IPS-NIHi11 (cell line): ENCODE measurements at regions not wholly inside any gene's neighbourhood (a gene's known extent, or its start where the extent isn't known, plus 50 kb on each side); places are given as distances from the start of the nearest gene placed in this dataset.

Experiments used
- DNase-seq: peaks from one replicate; pipeline ENCODE4 v3.0.0; 2012; ENCODE audit warnings: mixed read lengths, low spot score

GRCh38 chr12:81958406-81958805 is 199.3 kb upstream of the PPFIA2 start:
- DNase-seq = no peak

DNA sequence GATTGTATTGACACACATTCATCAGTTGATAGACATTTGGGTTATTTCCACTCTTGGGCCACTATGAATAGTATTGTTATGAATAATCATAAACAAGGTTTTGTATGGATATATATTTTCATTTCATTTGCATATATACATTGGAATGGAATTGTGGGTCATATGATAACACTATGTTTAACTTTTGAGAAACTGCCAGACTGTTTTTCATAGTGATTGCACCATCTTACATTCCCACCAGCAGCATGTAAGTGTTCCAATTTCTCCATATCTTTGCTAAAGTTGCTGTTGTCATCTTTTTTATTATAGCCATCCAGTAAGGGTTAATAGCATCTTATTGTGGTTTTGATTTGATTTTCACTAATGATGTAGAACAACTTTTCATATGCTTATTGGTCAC is 198.5 kb upstream of the PPFIA2 start:
- no peak for DNase-seq

DNA sequence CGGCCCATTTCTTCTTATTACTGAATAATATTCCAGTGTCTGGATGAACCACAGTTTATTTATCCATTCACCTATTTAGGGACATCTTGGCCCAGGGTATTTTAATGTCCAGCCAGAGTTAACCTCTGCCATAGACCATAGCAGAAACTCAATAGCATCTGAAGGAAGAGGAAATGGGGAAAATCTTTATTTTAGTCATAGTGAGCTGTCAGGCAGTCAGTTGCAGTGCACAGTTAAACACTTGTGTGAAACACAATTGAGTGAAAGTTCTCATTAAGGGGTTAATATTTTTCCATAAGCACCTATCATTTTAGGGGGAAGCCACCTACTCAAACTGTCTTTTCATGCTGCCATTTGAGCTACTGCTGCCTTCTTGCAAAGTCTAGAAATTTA is 197.3 kb upstream of the PPFIA2 start:
- no peak for DNase-seq

DNA sequence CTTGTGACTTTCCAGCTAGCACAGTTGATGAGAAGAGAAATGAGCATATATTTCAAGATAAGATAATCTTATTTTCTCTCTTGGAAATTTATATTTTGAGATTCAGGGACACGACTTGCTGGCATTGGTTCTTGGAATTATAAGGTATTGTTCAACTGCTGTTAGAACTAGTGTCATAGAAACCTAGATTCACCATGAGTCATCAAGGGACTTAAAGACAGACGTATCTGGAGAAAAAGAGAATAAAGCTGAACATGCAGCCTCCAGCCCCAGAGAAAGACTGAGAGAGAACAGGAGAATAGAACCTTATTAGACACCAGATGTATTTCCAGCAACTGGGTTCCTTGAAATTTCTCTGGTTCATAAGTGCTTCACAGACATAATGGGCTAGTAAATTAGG is 194.4 kb upstream of the PPFIA2 start:
- DNase-seq = no peak

DNA sequence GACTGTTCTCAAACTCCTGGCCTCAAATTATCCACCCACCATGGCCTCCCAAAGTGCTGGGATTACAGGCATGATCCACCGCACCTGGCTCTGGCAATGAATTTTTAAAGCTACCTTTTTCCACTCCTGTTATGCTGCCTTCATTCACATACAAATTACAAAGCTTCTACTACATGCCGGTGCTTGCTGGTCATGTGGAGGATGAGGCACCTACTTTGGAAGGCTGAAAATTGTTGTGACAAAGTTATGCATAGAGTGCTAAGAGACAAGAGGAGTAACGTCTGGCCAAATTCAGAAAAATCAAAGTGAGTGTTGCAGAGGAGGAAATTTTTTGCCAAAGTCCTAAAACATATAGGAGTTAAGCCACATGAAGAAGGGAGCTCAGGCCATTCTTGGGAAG is 191.7 kb upstream of the PPFIA2 start:
- no peak for DNase-seq

DNA sequence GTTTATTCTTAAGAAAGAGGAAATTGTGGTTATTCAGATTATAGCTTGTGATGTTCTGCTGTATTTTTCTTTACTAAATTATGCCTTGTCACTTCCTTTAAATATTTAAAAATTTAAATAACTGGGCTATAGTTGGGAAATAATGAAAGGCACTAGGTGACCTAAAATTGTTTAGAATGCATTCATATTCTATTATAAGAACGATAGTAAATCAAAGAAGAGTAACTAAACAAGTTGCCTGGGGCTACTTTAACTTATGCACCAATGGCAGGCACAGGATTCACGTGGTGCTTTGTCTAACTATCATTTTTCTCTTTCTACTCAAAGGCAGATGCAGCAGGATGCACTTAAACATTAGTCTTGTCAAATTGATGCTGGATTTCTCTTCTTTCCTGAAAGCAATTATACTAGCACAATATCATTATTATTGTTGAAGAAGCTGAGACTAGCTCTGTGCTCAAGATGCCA is 190.7 kb upstream of the PPFIA2 start:
- no peak for DNase-seq

GRCh38 chr12:81949416-81949815 is 190.3 kb upstream of the PPFIA2 start:
- DNase-seq = no peak

DNA sequence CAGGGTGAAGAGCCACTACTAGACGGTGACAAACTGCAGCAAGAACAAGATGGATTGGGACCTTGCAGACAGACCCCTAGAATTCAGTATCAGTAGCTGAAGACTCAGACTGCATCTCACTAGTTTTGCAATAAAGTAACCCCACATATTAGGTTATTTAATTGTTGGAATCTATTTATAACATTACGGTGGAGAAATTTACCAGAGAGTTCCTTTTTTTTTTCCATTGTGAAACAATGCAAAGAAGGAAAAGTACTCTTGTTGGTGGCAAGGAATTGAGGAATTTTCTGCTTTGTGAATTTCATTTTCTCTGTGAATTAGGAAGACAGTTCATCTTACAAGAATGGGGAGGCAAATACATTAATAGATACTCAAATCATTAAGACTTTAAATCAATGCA is 185.7 kb upstream of the PPFIA2 start:
- DNase-seq = no peak

- no peak for DNase-seq
Measured at GRCh38 chr12:81942594-81942993, 183.4 kb upstream of the PPFIA2 start.

DNA sequence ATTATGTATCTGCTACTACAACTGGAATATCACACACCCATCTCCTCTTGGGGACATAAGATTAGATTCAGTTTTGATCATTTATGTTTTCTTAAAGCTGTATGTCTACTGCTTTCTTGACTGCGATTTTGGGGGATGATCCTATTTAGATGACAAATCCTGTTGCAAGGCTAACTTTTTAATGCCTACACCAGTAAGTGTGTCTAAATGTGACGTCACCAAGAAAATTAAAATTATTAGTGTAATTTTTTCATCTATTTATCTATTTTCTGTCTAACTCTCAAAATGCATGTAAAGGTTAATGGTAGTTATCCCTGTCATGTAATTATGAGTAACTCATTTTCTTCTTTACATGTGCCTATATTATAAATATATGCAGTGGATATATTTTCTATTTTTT is 170.9 kb upstream of the PPFIA2 start:
- DNase-seq = no peak

DNA sequence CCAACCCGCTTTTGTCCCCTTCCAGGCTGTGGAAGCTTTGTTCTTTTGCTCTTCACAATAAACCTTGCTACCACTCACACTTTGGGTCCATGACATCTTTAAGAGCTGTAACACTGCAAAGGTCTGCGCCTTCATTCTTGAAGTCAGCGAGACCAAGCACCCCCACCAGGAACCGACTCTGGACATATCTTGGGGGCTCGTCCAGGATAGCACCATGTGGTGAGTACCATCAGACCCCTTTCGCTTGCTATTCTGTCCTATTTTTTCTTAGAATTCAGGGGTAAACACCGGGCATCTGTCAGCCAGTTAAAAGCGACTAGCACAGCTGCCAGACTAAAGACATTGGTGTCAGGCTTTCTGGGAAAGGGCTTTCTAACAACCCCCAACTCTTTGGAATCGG is 137.6 kb upstream of the PPFIA2 start:
- no peak for DNase-seq

GRCh38 chr12:81888961-81889360 is 129.8 kb upstream of the PPFIA2 start:
- DNase-seq = no peak

GRCh38 chr12:81888106-81888740 is 129.1 kb upstream of the PPFIA2 start:
- DNase-seq = no peak

DNA sequence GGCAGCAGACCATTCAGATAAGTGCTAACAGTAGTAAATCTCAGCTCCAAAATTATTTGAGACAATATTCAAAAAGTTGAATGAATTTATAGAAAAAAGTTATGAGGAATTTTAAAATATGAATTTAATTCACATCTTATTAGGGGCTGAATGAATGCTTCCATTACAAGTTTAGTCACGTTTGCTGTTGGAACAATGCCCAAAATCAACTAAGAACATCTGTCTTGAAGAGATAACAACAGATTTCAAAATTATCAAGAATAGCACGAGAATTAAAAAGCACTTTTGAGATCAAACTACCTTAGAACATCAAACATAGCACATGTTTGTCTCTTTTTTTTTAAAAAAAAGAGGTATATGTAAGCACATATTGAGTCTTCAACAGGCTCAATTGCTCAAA is 115.4 kb upstream of the PPFIA2 start:
- DNase-seq = no peak

DNA sequence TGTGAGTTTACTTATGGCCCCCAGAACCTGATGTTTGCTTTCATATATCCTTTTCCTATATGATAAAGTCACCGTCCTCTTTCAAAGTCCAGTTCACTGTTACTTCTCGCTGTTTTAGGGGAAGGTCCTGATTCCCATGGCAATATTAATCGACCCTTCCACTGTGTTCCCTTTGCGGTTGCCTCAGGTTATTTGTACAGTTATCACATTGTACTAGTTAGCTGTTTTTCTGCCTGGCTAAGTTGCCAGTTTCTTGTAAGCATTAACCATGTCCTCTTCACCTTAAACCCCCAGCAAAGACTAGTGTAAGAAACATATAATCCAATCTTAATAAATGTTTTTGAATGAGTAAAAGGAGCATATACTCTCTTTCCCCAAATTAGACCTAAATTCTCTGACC is 115.0 kb upstream of the PPFIA2 start:
- no peak for DNase-seq

DNA sequence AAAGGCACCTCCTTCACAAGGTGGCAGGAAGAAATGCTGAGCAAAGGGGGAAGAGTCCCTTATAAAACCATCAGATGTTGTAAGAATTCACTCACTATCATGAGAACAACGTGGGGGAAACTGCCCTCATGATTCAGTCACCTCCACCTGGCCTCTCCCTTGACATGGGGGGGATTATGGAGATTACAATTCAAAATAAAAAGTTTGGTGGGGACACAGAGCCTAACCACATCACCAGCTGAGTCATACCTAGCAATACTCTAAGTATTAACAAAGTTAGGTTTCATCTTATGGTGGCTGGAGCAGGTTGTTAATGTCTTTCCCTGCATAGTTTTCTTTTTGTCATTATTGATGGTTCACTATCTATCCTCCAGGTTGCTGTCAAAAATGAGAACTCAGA is 113.2 kb upstream of the PPFIA2 start:
- no peak for DNase-seq

- no peak for DNase-seq
Measured at GRCh38 chr12:81866081-81866480, 106.9 kb upstream of the PPFIA2 start.

DNA sequence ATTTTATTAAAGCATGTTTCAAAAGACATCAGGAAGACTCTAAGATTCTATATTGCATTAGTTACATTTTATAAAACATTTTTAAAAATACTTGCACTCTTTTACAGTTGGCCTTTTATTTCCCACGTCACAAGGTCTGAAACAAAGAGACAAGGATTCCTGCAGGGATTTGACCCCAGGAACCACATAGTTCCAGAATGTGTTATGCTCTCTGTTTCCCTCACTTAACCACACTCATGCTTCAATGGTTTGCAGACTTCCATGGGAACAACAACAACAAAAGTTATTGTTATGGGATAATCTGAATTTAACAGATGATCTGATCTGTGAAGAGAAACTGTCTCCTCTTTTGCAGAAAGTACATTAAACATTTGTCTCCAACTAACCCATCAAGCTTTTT is 104.3 kb upstream of the PPFIA2 start:
- DNase-seq = no peak

GRCh38 chr12:81859521-81859920 is 100.4 kb upstream of the PPFIA2 start:
- no peak for DNase-seq

- no peak for DNase-seq
Measured at GRCh38 chr12:81843599-81843998, 84.4 kb upstream of the PPFIA2 start.

- DNase-seq = no peak
Measured at GRCh38 chr12:81835783-81836182, 76.6 kb upstream of the PPFIA2 start.

DNA sequence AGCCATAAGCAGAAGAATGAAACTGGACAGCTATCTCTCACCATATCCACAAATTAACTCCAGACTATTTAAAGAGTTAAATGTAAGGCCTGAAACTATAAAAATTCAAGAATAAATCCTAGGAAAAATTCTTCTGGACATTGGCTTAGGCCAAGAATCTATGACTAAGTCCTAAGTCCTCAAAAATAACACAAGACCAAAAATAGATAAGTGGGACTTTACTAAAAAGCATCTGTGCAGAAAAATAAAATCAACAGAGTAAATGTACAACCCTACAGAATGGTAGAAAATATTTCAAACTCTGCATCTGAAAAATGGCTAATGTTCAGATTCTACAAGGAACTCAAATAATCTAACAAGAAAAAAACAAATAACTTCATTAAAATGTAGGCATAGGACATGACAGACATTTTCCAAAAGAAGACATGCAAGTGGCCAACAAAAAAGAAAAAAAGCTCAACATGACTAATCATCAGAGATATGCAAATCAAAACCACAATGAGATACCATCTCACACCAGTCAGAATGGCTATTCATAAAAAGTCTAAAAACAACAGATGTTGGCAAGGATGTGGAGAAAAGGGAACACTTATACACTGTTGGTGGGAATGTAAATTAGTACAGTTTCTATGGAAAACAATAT is 61.0 kb upstream of the PPFIA2 start:
- no peak for DNase-seq

GRCh38 chr12:81815611-81816010 is 56.5 kb upstream of the PPFIA2 start:
- no peak for DNase-seq

GRCh38 chr12:81811778-81812125 is 52.6 kb upstream of the PPFIA2 start:
- DNase-seq = no peak
